Vagina (tissue), 2 donors: ENCODE measurements at regions not wholly inside any gene's neighbourhood (a gene's known extent, or its start where the extent isn't known, plus 50 kb on each side); places are given as distances from the start of the nearest gene placed in this dataset.

Experiments used
- POLR2A ChIP-seq, 2 donors: fragments of 450-650 bp; IDR thresholded peaks; one replicate each; pipeline ENCODE4 v1.6.1; 2017; ENCODE audit warnings: antibody characterized with exemption in 2 of 2, mild to moderate bottlenecking in 2 of 2, moderate library complexity in 2 of 2
- POLR2AphosphoS5 ChIP-seq, 2 donors: sonication (generic); formaldehyde crosslinking; IDR thresholded peaks; one replicate each; pipeline ENCODE4 v1.9.0; 2017; ENCODE audit warnings: antibody characterized with exemption in 2 of 2, mild to moderate bottlenecking in 2 of 2, low read depth in 1 of 2; ENCODE audit not compliant: insufficient read depth in 1 of 2
- TF ChIP-seq, protein P1 (sequence below), 3 experiments: fragments of 450-650 bp in 2 of 3; fragments of 200-600 bp in 1 of 3; sonication (generic) in 1 of 3; IDR thresholded peaks; one replicate each; pipeline ENCODE4 v1.5.1; 2017 to 2019; ENCODE audit warnings: antibody characterized with exemption in 3 of 3, mild to moderate bottlenecking in 2 of 3, moderate library complexity in 2 of 3

GRCh38 chr11:4203603-4204360 is 109.2 kb downstream of the RRM1 start:
- TF ChIP-seq, protein P1, sequence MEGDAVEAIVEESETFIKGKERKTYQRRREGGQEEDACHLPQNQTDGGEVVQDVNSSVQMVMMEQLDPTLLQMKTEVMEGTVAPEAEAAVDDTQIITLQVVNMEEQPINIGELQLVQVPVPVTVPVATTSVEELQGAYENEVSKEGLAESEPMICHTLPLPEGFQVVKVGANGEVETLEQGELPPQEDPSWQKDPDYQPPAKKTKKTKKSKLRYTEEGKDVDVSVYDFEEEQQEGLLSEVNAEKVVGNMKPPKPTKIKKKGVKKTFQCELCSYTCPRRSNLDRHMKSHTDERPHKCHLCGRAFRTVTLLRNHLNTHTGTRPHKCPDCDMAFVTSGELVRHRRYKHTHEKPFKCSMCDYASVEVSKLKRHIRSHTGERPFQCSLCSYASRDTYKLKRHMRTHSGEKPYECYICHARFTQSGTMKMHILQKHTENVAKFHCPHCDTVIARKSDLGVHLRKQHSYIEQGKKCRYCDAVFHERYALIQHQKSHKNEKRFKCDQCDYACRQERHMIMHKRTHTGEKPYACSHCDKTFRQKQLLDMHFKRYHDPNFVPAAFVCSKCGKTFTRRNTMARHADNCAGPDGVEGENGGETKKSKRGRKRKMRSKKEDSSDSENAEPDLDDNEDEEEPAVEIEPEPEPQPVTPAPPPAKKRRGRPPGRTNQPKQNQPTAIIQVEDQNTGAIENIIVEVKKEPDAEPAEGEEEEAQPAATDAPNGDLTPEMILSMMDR (IDR thresholded peaks at IDR 0.05), result no peak
- TF ChIP-seq POLR2A (IDR thresholded peaks at IDR 0.05) (no peak), POLR2AphosphoS5 (IDR thresholded peaks at IDR 0.05; ENCODE audit: insufficient read depth in 1 of 2, low read depth in 1 of 2) (no peak)
